ENCODE measurements at regions not wholly inside any gene's neighbourhood (a gene's known extent, or its start where the extent isn't known, plus 50 kb on each side); places are given as distances from the start of the nearest gene placed in this dataset.

DNA sequence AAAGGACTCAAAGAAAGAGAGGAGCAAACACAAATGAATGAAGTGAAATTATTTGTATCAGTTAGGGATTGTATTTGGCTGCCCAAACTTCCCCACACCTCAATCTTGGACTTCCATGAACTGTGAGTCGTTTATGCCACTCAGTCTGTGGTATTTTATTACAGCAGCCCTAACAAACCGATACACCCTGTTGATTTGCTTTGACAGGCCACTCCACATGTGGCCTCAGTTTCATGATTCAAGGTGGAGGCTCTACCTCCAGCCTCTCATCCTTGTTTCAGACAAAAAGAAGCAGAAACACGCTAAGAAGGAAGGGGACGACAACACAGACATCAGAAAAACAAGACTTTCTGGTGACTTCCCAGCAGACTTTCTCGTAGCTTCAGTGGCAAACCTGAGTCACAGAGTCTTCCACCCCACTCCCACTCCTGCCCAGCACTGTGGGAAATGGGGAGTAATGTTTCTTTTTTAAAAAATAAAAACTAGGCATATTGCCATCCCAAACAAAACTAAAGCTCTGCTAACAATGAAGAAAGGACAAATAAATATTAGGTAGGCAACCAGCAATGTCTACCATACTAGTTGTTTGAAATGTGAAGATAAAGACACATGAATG lies 52.2 kb upstream of the ABCA1 start:
- H3K27me3 Mint-ChIP-seq (ENCODE audit: unreplicated experiment): no peaks in the 10 kb centered on the region
- H3K36me3 Mint-ChIP-seq (ENCODE audit: low read depth, unreplicated experiment): no peaks in the 10 kb centered on the region
- no peak overlapping the region for H3K27ac Mint-ChIP-seq (ENCODE audit: unreplicated experiment)
- H3K4me1 Mint-ChIP-seq (ENCODE audit: unreplicated experiment): no peaks in the 10 kb centered on the region
- TF ChIP-seq, protein P1, sequence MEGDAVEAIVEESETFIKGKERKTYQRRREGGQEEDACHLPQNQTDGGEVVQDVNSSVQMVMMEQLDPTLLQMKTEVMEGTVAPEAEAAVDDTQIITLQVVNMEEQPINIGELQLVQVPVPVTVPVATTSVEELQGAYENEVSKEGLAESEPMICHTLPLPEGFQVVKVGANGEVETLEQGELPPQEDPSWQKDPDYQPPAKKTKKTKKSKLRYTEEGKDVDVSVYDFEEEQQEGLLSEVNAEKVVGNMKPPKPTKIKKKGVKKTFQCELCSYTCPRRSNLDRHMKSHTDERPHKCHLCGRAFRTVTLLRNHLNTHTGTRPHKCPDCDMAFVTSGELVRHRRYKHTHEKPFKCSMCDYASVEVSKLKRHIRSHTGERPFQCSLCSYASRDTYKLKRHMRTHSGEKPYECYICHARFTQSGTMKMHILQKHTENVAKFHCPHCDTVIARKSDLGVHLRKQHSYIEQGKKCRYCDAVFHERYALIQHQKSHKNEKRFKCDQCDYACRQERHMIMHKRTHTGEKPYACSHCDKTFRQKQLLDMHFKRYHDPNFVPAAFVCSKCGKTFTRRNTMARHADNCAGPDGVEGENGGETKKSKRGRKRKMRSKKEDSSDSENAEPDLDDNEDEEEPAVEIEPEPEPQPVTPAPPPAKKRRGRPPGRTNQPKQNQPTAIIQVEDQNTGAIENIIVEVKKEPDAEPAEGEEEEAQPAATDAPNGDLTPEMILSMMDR (IDR thresholded peaks at IDR 0.05; ENCODE audit: unreplicated experiment): no peak
- no peak for DNase-seq (ENCODE audit: low spot score)
- no peak overlapping the region for H3K4me3 Mint-ChIP-seq (ENCODE audit: unreplicated experiment)
- no peaks in the 10 kb centered on the region for H3K9me3 Mint-ChIP-seq (ENCODE audit: unreplicated experiment)

DNA sequence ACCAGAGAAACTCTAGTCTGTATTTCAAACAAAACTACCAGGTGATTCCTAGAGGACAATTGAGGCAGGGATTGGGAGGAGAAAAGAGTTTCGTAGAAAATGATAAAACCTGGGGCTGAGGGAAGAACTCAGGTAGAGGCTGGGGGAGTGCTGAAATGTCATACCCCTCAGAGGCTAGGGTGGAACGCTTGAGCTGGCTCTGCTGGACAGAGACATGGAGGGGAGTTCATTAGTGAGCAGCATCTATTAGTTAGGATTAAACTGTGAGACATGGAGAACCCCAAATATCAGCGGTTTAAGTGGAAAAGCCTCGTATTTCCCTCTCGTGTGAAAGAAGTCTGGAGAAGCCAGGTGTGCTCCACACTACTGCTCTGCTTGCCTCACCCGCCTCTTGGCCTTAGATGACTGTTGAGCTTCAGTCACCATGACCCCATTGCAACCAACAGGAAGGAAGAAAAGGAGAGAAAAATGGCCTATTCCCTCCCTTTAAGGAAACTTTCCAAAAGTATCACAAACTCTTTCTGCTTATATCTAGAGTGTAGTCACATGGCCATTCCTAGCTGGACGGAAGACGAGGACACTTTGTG lies 53.7 kb upstream of the ABCA1 start:
- Mint-ChIP-seq H3K9me3 (ENCODE audit: unreplicated experiment) (no peaks in the 10 kb centered on the region), H3K4me1 (ENCODE audit: unreplicated experiment) (peaks cover 5% of the 10 kb centered on the region), H3K27ac (ENCODE audit: unreplicated experiment) (no peak overlapping the region), H3K4me3 (ENCODE audit: unreplicated experiment) (no peak overlapping the region), H3K27me3 (ENCODE audit: unreplicated experiment) (no peaks in the 10 kb centered on the region), H3K36me3 (ENCODE audit: low read depth, unreplicated experiment) (no peaks in the 10 kb centered on the region)
- DNase-seq (ENCODE audit: low spot score): no peak
- TF ChIP-seq, protein P1 (IDR thresholded peaks at IDR 0.05; ENCODE audit: unreplicated experiment): no peak

DNA sequence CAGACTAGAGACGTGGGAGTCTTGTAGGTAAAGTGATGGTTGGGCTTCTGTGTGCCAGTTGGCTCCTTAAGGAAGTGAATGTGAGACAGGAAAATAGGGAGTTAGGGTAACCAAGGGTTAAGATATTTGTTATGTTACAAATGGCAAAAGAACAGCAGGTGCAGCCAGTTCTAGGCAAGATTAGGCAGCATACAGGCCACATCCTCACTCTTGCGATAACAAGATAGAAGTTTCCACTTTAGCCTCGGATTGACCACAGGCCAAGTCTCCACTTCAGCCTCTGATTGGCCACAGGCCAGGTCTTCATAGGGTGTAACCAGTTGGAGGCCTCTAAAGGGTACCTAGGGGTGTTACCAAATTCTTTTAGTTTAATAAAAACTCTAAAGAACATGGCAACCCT lies 54.6 kb upstream of the ABCA1 start:
- Mint-ChIP-seq H3K36me3 (ENCODE audit: low read depth, unreplicated experiment) (no peaks in the 10 kb centered on the region), H3K27ac (ENCODE audit: unreplicated experiment) (no peak overlapping the region), H3K4me1 (ENCODE audit: unreplicated experiment) (peaks cover 5% of the 10 kb centered on the region), H3K9me3 (ENCODE audit: unreplicated experiment) (no peaks in the 10 kb centered on the region), H3K27me3 (ENCODE audit: unreplicated experiment) (no peaks in the 10 kb centered on the region), H3K4me3 (ENCODE audit: unreplicated experiment) (no peak overlapping the region)
- TF ChIP-seq, protein P1 (IDR thresholded peaks at IDR 0.05; ENCODE audit: unreplicated experiment): no peak
- no peak for DNase-seq (ENCODE audit: low spot score)

DNA sequence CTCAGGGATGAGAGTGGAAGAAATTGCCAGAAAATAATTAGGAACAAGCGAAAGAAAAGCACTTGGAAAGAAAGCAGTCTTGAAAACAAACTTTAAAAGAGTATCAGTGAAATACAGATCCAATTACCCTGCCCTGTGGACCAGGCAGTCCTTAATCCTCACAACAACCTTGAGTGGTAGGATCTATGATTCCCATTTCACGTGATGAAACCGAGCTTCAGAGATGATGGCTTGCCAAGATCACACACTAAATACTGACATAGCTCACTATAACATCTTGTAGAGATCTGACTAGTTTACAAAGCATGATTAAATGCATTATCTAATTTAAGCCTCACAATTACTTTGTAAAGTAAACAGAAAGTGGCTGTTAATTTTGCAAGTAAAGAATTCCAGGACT lies 55.5 kb upstream of the ABCA1 start:
- H3K27me3 Mint-ChIP-seq (ENCODE audit: unreplicated experiment): no peaks in the 10 kb centered on the region
- peaks cover 5% of the 10 kb centered on the region for H3K4me1 Mint-ChIP-seq (ENCODE audit: unreplicated experiment)
- H3K9me3 Mint-ChIP-seq (ENCODE audit: unreplicated experiment): no peaks in the 10 kb centered on the region
- no peak overlapping the region for H3K4me3 Mint-ChIP-seq (ENCODE audit: unreplicated experiment)
- TF ChIP-seq, protein P1 (IDR thresholded peaks at IDR 0.05; ENCODE audit: unreplicated experiment): no peak
- no peak for DNase-seq (ENCODE audit: low spot score)
- no peaks in the 10 kb centered on the region for H3K36me3 Mint-ChIP-seq (ENCODE audit: low read depth, unreplicated experiment)
- no peak overlapping the region for H3K27ac Mint-ChIP-seq (ENCODE audit: unreplicated experiment)

DNA sequence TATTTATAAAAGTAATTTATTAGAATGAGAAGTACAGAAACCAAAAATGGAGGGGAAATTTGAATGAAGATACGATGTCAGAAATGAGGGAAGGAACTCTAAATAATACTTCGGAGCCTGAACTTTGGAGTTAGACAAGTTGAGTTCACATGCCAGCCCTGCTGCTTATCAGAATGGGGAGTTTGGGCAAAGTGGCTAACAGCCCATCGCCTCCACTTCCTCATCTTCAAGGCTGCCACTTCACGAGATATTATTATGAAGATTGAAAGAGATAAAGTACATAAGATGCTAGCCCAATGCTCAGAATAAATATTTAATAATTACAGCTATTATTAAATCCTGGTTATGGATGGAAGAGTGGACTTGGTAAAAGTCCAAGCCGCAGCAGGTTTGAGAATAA lies 56.2 kb upstream of the ABCA1 start:
- Mint-ChIP-seq H3K4me1 (ENCODE audit: unreplicated experiment) (peaks cover 5% of the 10 kb centered on the region), H3K27ac (ENCODE audit: unreplicated experiment) (no peak overlapping the region)

More for the DNA sequence above, 56.2 kb upstream of the ABCA1 start:
- TF ChIP-seq, protein P1 (IDR thresholded peaks at IDR 0.05; ENCODE audit: unreplicated experiment): no peak
- H3K9me3 Mint-ChIP-seq (ENCODE audit: unreplicated experiment): no peaks in the 10 kb centered on the region
- no peak for DNase-seq (ENCODE audit: low spot score)
- H3K27me3 Mint-ChIP-seq (ENCODE audit: unreplicated experiment): no peaks in the 10 kb centered on the region
- no peak overlapping the region for H3K4me3 Mint-ChIP-seq (ENCODE audit: unreplicated experiment)
- H3K36me3 Mint-ChIP-seq (ENCODE audit: low read depth, unreplicated experiment): no peaks in the 10 kb centered on the region
